NCI-H510A (cell line): ENCODE measurements at regions not wholly inside any gene's neighbourhood (a gene's known extent, or its start where the extent isn't known, plus 50 kb on each side); places are given as distances from the start of the nearest gene placed in this dataset.
A peak's percentile ranks its signal among the peaks of the same experiment; 100 is the strongest.

Experiments used
- DNase-seq: peaks from one replicate; lab custom pipeline; 2025; lab: John Stamatoyannopoulos, UW

GRCh38 chr17:59451706-59452105, 113.7 kb upstream of the DHX40 start:
- no peak for DNase-seq

- DNase-seq = no peak
Measured at GRCh38 chr17:59454633-59455105, 110.7 kb upstream of the DHX40 start.

GRCh38 chr17:59456428-59456827, 109.0 kb upstream of the DHX40 start:
- DNase-seq = no peak

- DNase-seq = no peak
Measured at GRCh38 chr17:59456923-59457615, 108.3 kb upstream of the DHX40 start.

GRCh38 chr17:59462385-59462784, 103.0 kb upstream of the DHX40 start:
- no peak for DNase-seq

GRCh38 chr17:59464246-59464645, 101.2 kb upstream of the DHX40 start:
- DNase-seq = no peak

- no peak for DNase-seq
Measured at GRCh38 chr17:59465949-59466307, 99.5 kb upstream of the DHX40 start.

- no peak for DNase-seq
Measured at GRCh38 chr17:59466946-59467801, 98.2 kb upstream of the DHX40 start.

- DNase-seq = no peak
Measured at GRCh38 chr17:59469786-59470485, 95.5 kb upstream of the DHX40 start.

- DNase-seq = no peak
Measured at GRCh38 chr17:59470624-59471297, 94.6 kb upstream of the DHX40 start.

GRCh38 chr17:59476413-59476812, 89.0 kb upstream of the DHX40 start:
- no peak for DNase-seq

- no peak for DNase-seq
Measured at GRCh38 chr17:59479141-59479540, 86.3 kb upstream of the DHX40 start.

GRCh38 chr17:59483860-59484259, 81.5 kb upstream of the DHX40 start:
- DNase-seq = no peak

GRCh38 chr17:59485015-59485414, 80.4 kb upstream of the DHX40 start:
- no peak for DNase-seq

- no peak for DNase-seq
Measured at GRCh38 chr17:59485946-59486345, 79.5 kb upstream of the DHX40 start.

- DNase-seq = no peak
Measured at GRCh38 chr17:59487161-59487873, 78.1 kb upstream of the DHX40 start.

GRCh38 chr17:59488805-59489204, 76.6 kb upstream of the DHX40 start:
- no peak for DNase-seq

- DNase-seq = peak; percentile 45
Measured at GRCh38 chr17:59490216-59490615, 75.2 kb upstream of the DHX40 start.

- no peak for DNase-seq
Measured at GRCh38 chr17:59491353-59492090, 73.9 kb upstream of the DHX40 start.

- DNase-seq = no peak
Measured at GRCh38 chr17:59492091-59492451, 73.3 kb upstream of the DHX40 start.

- DNase-seq = no peak
Measured at GRCh38 chr17:59493867-59494266, 71.5 kb upstream of the DHX40 start.
